Activated T-cell treated with anti-CD3 and anti-CD28 coated beads, Interleukin-2, amount 50 U/mL, for 4 hours (primary cell): ENCODE measurements at regions not wholly inside any gene's neighbourhood (a gene's known extent, or its start where the extent isn't known, plus 50 kb on each side); places are given as distances from the start of the nearest gene placed in this dataset.
"Not testable (repeated sequence)": the region's sequence is repeated elsewhere in the genome, so short reads cannot be mapped to it uniquely, and the experiment has no call there.

Source experiments
- ATAC-seq, 2 donors: fragments of 200-7000 bp; cut with Tn5 transposase; one replicate each; pipeline ENCODE4 v1.10.0; 2021
- DNase-seq: peaks from one replicate; pipeline ENCODE4 v3.0.0-alpha.2; 2020
- H3K27me3 Mint-ChIP-seq: one replicate; pipeline ENCODE4 v1.8.0; 2021; ENCODE audit warnings: low read depth, mixed read lengths
- H3K36me3 Mint-ChIP-seq: one replicate; pipeline ENCODE4 v1.8.0; 2022; ENCODE audit warnings: mixed read lengths; ENCODE audit not compliant: insufficient read depth
- H3K4me1 Mint-ChIP-seq: one replicate; pipeline ENCODE4 v1.8.0; 2021; ENCODE audit warnings: low read depth, mixed read lengths
- H3K4me3 Mint-ChIP-seq: one replicate; pipeline ENCODE4 v1.8.0; 2021; ENCODE audit warnings: mild to moderate bottlenecking, moderate library complexity, mixed read lengths
- H3K9me3 Mint-ChIP-seq: one replicate; pipeline ENCODE4 v1.8.0; 2021; ENCODE audit warnings: mixed read lengths

DNA sequence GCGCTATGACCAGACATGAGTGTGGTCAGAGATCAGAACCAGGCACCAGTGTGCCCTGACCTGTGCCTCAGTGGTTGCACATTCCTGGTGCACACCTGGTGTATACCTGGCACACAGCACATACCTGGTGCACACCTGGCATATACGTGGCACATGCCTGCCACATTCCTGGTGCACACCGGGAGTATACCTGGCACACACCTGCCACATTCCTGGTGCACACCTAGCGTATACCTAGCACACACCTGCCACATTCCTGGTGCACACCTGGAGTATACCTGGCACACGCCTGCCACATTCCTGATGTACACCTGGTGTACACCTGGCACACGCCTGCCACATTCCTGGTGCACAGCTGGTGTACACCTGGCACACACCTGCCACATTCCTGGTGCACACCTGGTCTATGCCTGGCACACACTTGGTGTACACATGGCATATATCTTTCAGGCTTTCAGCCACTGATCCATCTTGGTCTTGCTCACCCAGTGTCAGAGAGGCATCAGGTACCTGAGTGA is 61.3 kb upstream of the ADGRL1 start:
- H3K4me1 Mint-ChIP-seq = no peaks in the 10 kb centered on the region
- no peaks in the 10 kb centered on the region for H3K9me3 Mint-ChIP-seq
- H3K4me3 Mint-ChIP-seq = no peak overlapping the region
- H3K36me3 Mint-ChIP-seq = no peaks in the 10 kb centered on the region
- no peaks in the 10 kb centered on the region for H3K27me3 Mint-ChIP-seq
- no peak for ATAC-seq
- DNase-seq = no peak

DNA sequence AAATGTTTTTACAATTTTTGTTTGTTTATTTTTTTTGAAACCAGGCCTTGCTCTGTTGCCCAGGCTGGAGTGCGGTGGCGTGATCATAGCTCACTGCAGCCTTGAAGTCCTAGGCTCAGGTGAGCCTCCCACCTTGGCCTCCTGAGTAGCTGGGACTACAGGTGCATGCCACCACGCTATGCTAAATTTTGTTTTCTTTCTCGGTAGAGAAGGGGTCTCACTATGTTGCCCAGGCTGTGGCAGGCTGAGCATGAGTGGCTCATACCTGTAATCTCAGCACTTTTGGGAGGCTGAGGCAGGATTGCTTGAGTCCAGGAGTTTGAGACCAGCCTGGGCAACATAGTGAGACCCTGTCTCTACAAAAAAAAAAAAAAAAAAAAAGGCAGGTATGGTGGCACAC is 60.2 kb upstream of the ADGRL1 start:
- ATAC-seq, H3K27me3 Mint-ChIP-seq, DNase-seq, H3K9me3 Mint-ChIP-seq, H3K36me3 Mint-ChIP-seq, H3K4me1 Mint-ChIP-seq, H3K4me3 Mint-ChIP-seq: not testable (repeated sequence)

DNA sequence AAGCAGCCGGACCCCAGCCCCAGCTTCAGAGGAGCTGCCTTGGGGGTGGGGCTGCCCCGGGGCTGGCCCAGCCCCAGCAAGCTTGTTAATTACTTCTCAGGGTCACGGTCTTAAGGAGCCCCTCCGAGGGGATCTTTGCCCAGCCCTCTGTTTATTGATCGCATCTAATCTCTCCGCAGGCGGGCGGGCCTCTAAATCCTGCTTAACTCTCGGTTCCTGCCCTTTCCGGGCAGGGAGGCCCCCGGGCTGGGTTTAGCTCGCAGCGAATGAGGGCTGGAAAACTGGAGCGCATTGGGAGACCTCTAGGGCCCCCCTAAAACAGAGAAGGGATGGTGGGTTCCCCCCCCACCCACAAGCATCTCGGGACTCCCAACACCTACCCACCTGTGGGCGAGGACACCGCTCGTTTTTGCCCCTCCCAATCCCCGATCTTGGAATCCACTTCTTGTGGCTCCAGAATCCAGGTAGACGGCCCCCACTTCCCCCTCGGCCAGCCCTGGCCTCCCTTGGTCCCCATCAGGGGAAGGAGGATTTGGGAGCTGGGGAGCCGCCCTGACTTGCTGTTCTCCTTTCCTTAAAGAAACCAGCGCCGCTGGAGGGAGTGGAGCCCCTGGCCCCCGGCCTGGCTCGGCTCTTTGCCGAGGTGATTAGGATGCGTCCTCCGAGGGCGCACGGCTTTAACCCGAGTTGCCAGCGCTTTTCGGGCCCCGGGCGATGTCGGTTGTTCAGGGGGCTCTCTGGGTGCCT is 59.5 kb upstream of the ADGRL1 start:
- no peak for ATAC-seq
- no peaks in the 10 kb centered on the region for H3K36me3 Mint-ChIP-seq
- no peaks in the 10 kb centered on the region for H3K27me3 Mint-ChIP-seq

DNA sequence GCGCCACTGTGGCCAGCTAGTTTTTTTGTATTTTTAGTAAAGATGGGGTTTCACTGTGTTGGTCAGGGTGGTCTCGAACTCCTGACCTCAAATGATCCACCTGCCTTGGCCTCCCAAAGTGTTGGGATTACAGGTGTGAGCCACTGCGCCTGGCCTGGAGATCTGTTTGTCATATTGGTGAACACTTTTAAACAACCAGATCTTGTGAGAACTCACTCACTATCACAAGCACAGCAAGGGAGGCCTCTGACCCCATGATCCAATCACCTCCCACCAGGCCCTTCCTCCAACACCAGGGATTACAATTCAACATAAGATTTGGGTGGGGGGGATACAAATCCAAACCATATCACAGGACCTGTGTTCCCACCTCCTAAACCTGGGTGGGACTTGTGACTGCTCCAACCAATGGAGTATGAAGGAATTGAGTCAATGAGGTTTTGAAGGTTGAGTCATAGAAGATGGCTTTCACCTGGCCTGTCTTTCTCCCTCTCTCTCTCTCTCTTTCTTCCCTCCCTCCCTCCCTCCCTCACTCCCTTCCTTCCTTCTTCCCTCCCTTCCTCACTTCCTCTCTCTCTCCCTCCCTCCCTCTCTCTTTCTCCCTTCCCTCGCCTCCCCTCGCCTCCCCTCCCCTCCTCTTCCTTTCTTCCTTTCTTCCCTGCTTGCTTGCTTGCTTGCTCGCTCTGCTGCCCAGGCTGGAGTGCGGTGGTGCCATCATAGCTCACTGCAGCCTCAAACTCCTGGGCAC is 50.1 kb upstream of the ADGRL1 start:
- H3K4me3 Mint-ChIP-seq, H3K9me3 Mint-ChIP-seq, H3K36me3 Mint-ChIP-seq: not testable (repeated sequence)

More for the DNA sequence above, 59.5 kb upstream of the ADGRL1 start:
- Mint-ChIP-seq H3K9me3 (no peaks in the 10 kb centered on the region), H3K4me1 (no peaks in the 10 kb centered on the region), H3K4me3 (no peak overlapping the region)
- no peak for DNase-seq

More for the DNA sequence above, 50.1 kb upstream of the ADGRL1 start:
- H3K27me3 Mint-ChIP-seq, H3K4me1 Mint-ChIP-seq, DNase-seq: not testable (repeated sequence)
- ATAC-seq = peak; percentile 78 to 97
